GM20000 (cell line): ENCODE measurements at regions not wholly inside any gene's neighbourhood (a gene's known extent, or its start where the extent isn't known, plus 50 kb on each side); places are given as distances from the start of the nearest gene placed in this dataset.
"Not testable (repeated sequence)": the region's sequence is repeated elsewhere in the genome, so short reads cannot be mapped to it uniquely, and the experiment has no call there.

Experiments used
- DNase-seq: peaks from one replicate; pipeline ENCODE4 v3.0.0; 2012; ENCODE audit warnings: low spot score
- CTCF ChIP-seq: IDR thresholded peaks from 2 replicates; pipeline ENCODE4 v1.5.1; 2012; ENCODE audit warnings: mild to moderate bottlenecking, control low read depth; ENCODE audit errors: extremely low read depth, missing control alignments

- no peak for TF ChIP-seq CTCF
Measured at GRCh38 chr6:74573613-74574012, 632.2 kb downstream of the COL12A1 start.

GRCh38 chr6:74570044-74570443 is 635.8 kb downstream of the COL12A1 start:
- DNase-seq = no peak

More at GRCh38 chr6:74573613-74574012, 632.2 kb downstream of the COL12A1 start:
- DNase-seq = no peak

GRCh38 chr6:74568861-74569260 is 637.0 kb downstream of the COL12A1 start:
- no peak for DNase-seq
- TF ChIP-seq CTCF = no peak

More at GRCh38 chr6:74570044-74570443, 635.8 kb downstream of the COL12A1 start:
- no peak for TF ChIP-seq CTCF

GRCh38 chr6:74567923-74568290 is 637.9 kb downstream of the COL12A1 start:
- DNase-seq = not testable (repeated sequence)

- DNase-seq = no peak
- no peak for TF ChIP-seq CTCF
Measured at GRCh38 chr6:74567281-74567922, 638.5 kb downstream of the COL12A1 start.

- TF ChIP-seq CTCF = no peak
- DNase-seq = no peak
Measured at GRCh38 chr6:74557236-74557635, 648.6 kb downstream of the COL12A1 start.

- TF ChIP-seq CTCF = no peak
- no peak for DNase-seq
Measured at GRCh38 chr6:74554041-74554440, 651.8 kb downstream of the COL12A1 start.

GRCh38 chr6:74551896-74552295 is 654.0 kb downstream of the COL12A1 start:
- TF ChIP-seq CTCF = no peak
- no peak for DNase-seq
